Endothelial cell of umbilical vein (primary cell): ENCODE measurements at regions not wholly inside any gene's neighbourhood (a gene's known extent, or its start where the extent isn't known, plus 50 kb on each side); places are given as distances from the start of the nearest gene placed in this dataset.

Experiments used
- BruUV-seq: library from RNA; stranded (reverse); fragments of 400-500 nt; replicated peaks from 2 replicates; lab custom pipeline; 2021; lab: Mats Ljungman, UMichigan
- CTCF ChIA-PET: fragments of 300-600, 350-600 bp; sonication (Branson Sonifier 250); formaldehyde crosslinking; loops from one replicate; lab custom pipeline; 2021; ENCODE audit warnings: antibody characterized with exemption, inconsistent platforms; lab: Charles Lee
- POLR2A ChIA-PET: fragments of 300-600, 350-600 bp; sonication (Branson Sonifier 250); formaldehyde crosslinking; loops from one replicate; lab custom pipeline; 2021; ENCODE audit warnings: antibody characterized with exemption, inconsistent platforms; lab: Charles Lee
- DNase-seq: peaks from one replicate; pipeline ENCODE4 v3.0.0-alpha.2; 2011; ENCODE audit warnings: low read depth, low spot score
- FAIRE-seq: peaks from 2 replicates; lab custom pipeline; 2011; peaks lifted over from hg19 to GRCh38; lab: Jason Lieb, UNC
- H2AFZ ChIP-seq: 2 replicates; pipeline ENCODE4 v1.6.0; 2012; ENCODE audit warnings: low read depth, low read length, control low read depth, inconsistent platforms
- H3K27ac ChIP-seq: 2 replicates; pipeline ENCODE4 v1.5.1; 2011; ENCODE audit warnings: low read depth, mild to moderate bottlenecking, control low read depth, low read length, moderate library complexity; ENCODE audit not compliant: insufficient read depth
- H3K27me3 ChIP-seq, 2 experiments: 2 replicates each; pipeline versions ENCODE4 v1.6.0 to v1.6.1; 2011; ENCODE audit warnings: low read length in 2 of 2, mixed read lengths in 1 of 2; ENCODE audit not compliant: control insufficient read depth in 2 of 2, insufficient read depth in 2 of 2
- H3K36me3 ChIP-seq, 2 experiments: 2 replicates in 1 of 2; 3 replicates in 1 of 2; pipeline ENCODE4 v1.5.1; 2011; ENCODE audit warnings: low read length in 2 of 2, mild to moderate bottlenecking in 1 of 2, moderate library complexity in 1 of 2; ENCODE audit not compliant: control insufficient read depth in 2 of 2, insufficient read depth in 2 of 2; ENCODE audit errors: extremely low read depth in 1 of 2
- H3K4me1 ChIP-seq: 3 replicates; pipeline ENCODE4 v1.5.1; 2011; ENCODE audit warnings: mild to moderate bottlenecking, low read length; ENCODE audit not compliant: control insufficient read depth, insufficient read depth; ENCODE audit errors: extremely low read depth
- H3K4me2 ChIP-seq: 2 replicates; pipeline ENCODE4 v1.6.1; 2011; ENCODE audit warnings: low read length, control low read depth, mixed read lengths; ENCODE audit not compliant: insufficient read depth
- H3K4me3 ChIP-seq, 3 experiments: fragments of 200-600 bp in 1 of 3; sonication (generic), shearing (Covaris generic) in 1 of 3; replicated peaks in 1 of 3; 2 replicates each; pipeline ENCODE4 v1.5.1; 2011 to 2016; ENCODE audit warnings: control low read depth in 3 of 3, low read length in 3 of 3, mild to moderate bottlenecking in 2 of 3, inconsistent platforms in 1 of 3, low read depth in 1 of 3, moderate library complexity in 1 of 3; ENCODE audit not compliant: insufficient read depth in 1 of 3
- H3K79me2 ChIP-seq: 2 replicates; pipeline ENCODE4 v1.6.0; 2012; ENCODE audit warnings: low read length, inconsistent platforms; ENCODE audit not compliant: control insufficient read depth, insufficient read depth
- H3K9ac ChIP-seq: replicated peaks from 2 replicates; pipeline ENCODE3; 2011; ENCODE audit warnings: low read length, control low read depth; ENCODE audit not compliant: insufficient read depth; ENCODE audit errors: extremely low read depth
- H3K9me1 ChIP-seq: replicated peaks from 3 replicates; pipeline ENCODE4 v1.6.0; 2011; ENCODE audit warnings: mild to moderate bottlenecking, low read length; ENCODE audit not compliant: control insufficient read depth, insufficient read depth; ENCODE audit errors: extremely low read depth
- H3K9me3 ChIP-seq: replicated peaks from 2 replicates; pipeline ENCODE4 v1.5.1; 2012; ENCODE audit warnings: low read length, inconsistent platforms; ENCODE audit not compliant: control insufficient read depth, insufficient read depth
- H4K20me1 ChIP-seq: replicated peaks from 2 replicates; pipeline ENCODE3; 2011; ENCODE audit warnings: mild to moderate bottlenecking, low read length; ENCODE audit not compliant: control insufficient read depth, insufficient read depth; ENCODE audit errors: extremely low read depth
- CTCF ChIP-seq, 2 donors: IDR thresholded peaks; 1 replicate in 1 of 2; 2 replicates in 1 of 2; pipeline ENCODE4 v1.5.1; 2011; ENCODE audit warnings: low read length in 2 of 2, mild to moderate bottlenecking in 2 of 2, moderate library complexity in 2 of 2, control low read depth in 1 of 2, inconsistent platforms in 1 of 2, low read depth in 1 of 2; ENCODE audit not compliant: insufficient read depth in 1 of 2; ENCODE audit errors: extremely low read depth in 1 of 2
- EZH2 ChIP-seq: IDR thresholded peaks from 2 replicates; pipeline ENCODE4 v1.6.1; 2012; ENCODE audit warnings: borderline replicate concordance, low read depth, mild to moderate bottlenecking, moderate library complexity, low read length, inconsistent platforms; ENCODE audit not compliant: severe bottlenecking
- FOS ChIP-seq: IDR thresholded peaks from 2 replicates; pipeline ENCODE4 v1.6.1; 2011; ENCODE audit warnings: mild to moderate bottlenecking, low read length, moderate library complexity, borderline replicate concordance; ENCODE audit not compliant: insufficient read depth
- GATA2 ChIP-seq: IDR thresholded peaks from 2 replicates; pipeline ENCODE4 v1.7.0; 2011; ENCODE audit warnings: low read depth, mild to moderate bottlenecking, moderate library complexity, mixed read lengths, low read length; ENCODE audit not compliant: insufficient read length, insufficient read depth
- JUN ChIP-seq: IDR thresholded peaks from 2 replicates; pipeline ENCODE4 v1.6.1; 2011; ENCODE audit warnings: borderline replicate concordance, low read depth; ENCODE audit not compliant: insufficient read length, insufficient read depth
- MAX ChIP-seq: IDR thresholded peaks from 2 replicates; pipeline ENCODE4 v1.6.1; 2011; ENCODE audit not compliant: insufficient read depth, insufficient read length
- MYC ChIP-seq: IDR thresholded peaks from one replicate; pipeline ENCODE4 v1.6.1; 2011; ENCODE audit warnings: mild to moderate bottlenecking, low read depth, low read length
- POLR2A ChIP-seq: IDR thresholded peaks from 2 replicates; pipeline ENCODE4 v1.6.1; 2012; ENCODE audit warnings: low read depth, mild to moderate bottlenecking, control low read depth, low read length
- POLR2AphosphoS5 ChIP-seq: IDR thresholded peaks from 2 replicates; pipeline ENCODE4 v1.6.1; 2012; ENCODE audit warnings: low read depth, mild to moderate bottlenecking, control low read depth, low read length, moderate library complexity; ENCODE audit not compliant: insufficient read depth
- dilution Hi-C: fragments of 300-500 bp; cut with MboI; formaldehyde crosslinking; loops from one replicate; pipeline ENCODE4 v1.15.0; 2019; ENCODE audit warnings: low sequenced_read_pairs; ENCODE audit not compliant: extremely low pct_ligation_motif_present
- intact Hi-C: fragments of 100-400 bp; cut with micrococcal nuclease; formaldehyde crosslinking; loops from one replicate; pipeline ENCODE4 v1.10.0; 2022

GRCh38 chr10:77700086-77700485 is 62.5 kb upstream of the KCNMA1 start:
- Histone ChIP-seq H3K27ac (no peak overlapping the region), H3K36me3 (no peaks in the 10 kb centered on the region), H2AFZ (no peak overlapping the region), H3K9ac (no peak overlapping the region), H3K4me1 (no peaks in the 10 kb centered on the region), H3K9me3 (no peaks in the 10 kb centered on the region), H3K4me2 (no peak overlapping the region), H3K79me2 (no peaks in the 10 kb centered on the region), H3K9me1 (no peaks in the 10 kb centered on the region), H3K4me3 (no peak overlapping the region), H3K27me3 (peaks cover 0 to 3% of the 10 kb centered on the region in 2 experiments), H4K20me1 (no peaks in the 10 kb centered on the region)
- dilution Hi-C loops: no loop called here
- ChIA-PET CTCF (interaction anchor here (2.8 kb wide), 1 partner anchor 11 kb away, joined by 25 read pairs; no protein-coding TSS in a partner anchor), POLR2A (no interaction called here)
- FAIRE-seq (no peak), DNase-seq (no peak)
- intact Hi-C loops: no loop called here
- TF ChIP-seq FOS: no peak
- no peak for TF ChIP-seq EZH2
- TF ChIP-seq POLR2AphosphoS5: no peak
- TF ChIP-seq POLR2A: no peak
- TF ChIP-seq GATA2: no peak
- TF ChIP-seq MYC: no peak
- TF ChIP-seq CTCF (IDR thresholded peaks at IDR 0.05; ENCODE audit: extremely low read depth in 1 of 2, insufficient read depth in 1 of 2, low read depth in 1 of 2, low read length in 2 of 2): no peak
- TF ChIP-seq JUN: no peak
- no peak for TF ChIP-seq MAX
- BruUV-seq: no TSS peak
